CD4-positive, alpha-beta T cell treated with Interferon gamma for 1 hour (primary cell): ENCODE measurements at regions not wholly inside any gene's neighbourhood (a gene's known extent, or its start where the extent isn't known, plus 50 kb on each side); places are given as distances from the start of the nearest gene placed in this dataset.
"Not testable (repeated sequence)": the region's sequence is repeated elsewhere in the genome, so short reads cannot be mapped to it uniquely, and the experiment has no call there.

Source experiments
- DNase-seq: peaks from one replicate; pipeline ENCODE4 v3.0.0-alpha.2; 2020

DNA sequence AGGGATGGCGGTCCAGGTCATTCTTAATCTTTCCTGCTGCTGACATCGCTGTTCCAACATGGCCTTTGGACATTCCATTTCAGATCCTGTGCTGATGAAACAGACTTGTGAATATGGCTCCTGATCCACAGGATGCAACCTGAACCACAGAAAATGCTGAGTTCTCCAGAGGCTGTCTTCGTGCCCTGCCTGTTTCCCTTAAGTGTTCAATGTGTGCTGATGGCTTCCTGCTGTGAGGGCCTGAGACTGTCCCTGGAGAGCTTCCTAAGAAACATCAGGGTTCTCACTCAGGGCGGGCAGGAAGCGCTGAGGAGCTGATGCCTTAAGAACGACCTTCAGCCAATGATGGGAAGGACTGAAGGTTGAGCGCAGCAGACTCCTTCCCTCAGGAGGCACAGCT is 909.4 kb downstream of the UQCRFS1 start:
- DNase-seq: no peak

- no peak for DNase-seq
Observed at GRCh38 chr19:28301961-28302360, 911.0 kb downstream of the UQCRFS1 start.

DNA sequence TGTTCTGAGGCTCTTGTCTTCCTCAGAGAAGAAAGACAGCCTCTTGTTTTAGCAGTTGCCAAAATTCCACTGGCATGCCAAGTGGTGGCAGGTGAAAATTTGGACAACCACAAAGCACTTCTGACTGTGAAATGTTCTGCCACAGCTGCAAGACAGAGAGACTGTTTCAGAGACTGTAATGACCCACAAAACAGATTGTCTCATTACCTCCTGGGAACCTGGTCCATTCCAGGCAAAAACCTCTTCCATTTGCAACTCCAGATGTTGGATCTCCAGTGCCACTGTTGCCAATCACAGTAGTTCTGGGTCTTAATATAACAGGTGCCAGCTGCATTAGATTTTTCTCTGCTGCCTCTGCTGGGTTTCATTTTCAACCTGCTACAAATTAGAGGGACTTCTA is 911.5 kb downstream of the UQCRFS1 start:
- DNase-seq: no peak

- DNase-seq: no peak
Observed at GRCh38 chr19:28299649-28300048, 913.3 kb downstream of the UQCRFS1 start.

DNA sequence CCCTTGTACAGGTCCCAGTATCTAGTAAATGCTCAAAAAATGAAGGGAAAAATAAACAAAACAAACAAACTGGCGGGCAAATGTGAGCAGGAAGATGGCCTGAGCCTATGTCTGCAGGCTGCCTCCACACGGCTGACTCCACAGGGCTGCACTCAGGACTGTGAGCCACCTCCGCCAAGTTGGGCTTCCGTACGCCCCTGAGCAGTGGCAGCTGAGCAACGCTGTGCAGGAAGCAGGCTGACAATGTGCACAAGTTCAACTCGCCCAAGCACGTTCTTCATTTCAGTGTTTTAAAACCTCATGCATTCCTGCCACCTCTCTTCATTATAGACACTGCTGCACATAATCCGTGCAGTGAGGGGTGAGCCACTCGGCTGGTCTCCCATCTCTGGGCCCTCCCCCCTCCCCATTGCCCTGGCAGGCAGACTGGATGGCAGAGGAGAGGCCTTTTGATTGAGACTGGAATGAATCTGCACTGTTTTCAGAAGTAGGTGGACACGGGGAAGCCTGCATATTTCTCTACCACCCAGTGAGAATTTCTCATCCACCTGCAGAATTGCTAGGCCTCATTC is 915.3 kb downstream of the UQCRFS1 start:
- DNase-seq: no peak

DNA sequence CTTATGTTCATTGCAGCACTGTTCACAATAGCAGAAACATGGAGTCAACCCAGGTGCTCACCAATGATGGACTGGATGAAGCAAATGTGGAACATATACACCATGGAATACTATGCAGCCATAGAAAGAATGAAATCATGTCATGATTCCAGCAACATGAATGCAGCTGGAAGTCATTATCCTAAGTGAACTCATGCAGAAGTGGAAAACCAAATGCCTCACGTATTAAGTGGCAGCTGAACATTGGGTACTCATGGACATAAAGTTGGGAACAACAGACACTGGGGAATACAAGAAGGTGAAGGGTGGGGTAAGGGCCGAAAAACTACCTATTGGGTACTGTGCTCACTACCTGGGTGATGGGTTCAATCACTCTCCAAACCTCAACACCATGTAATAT is 915.9 kb downstream of the UQCRFS1 start:
- no peak for DNase-seq

DNA sequence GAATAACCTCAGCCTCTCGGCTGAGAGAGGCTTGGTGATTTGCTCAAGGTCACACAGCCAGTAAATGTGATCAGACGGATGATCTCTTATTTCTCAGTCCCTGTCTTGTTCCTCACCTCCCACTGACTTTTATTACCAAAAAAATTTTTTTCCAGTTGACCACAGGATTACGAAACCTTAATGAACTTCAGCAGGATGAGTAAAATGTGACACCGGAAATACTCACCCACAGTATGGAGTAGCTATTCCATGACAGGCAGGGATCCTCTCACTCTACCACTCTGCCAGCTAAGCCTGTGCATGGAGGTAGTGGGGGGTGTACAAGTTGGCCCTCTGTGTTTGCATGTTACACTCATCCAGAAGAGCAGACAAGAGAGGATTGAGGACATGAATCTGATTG is 916.4 kb downstream of the UQCRFS1 start:
- DNase-seq: no peak

- not testable (repeated sequence) for DNase-seq
Observed at GRCh38 chr19:28294975-28295374, 918.0 kb downstream of the UQCRFS1 start.

- DNase-seq: no peak
Observed at GRCh38 chr19:28294395-28294794, 918.6 kb downstream of the UQCRFS1 start.

DNA sequence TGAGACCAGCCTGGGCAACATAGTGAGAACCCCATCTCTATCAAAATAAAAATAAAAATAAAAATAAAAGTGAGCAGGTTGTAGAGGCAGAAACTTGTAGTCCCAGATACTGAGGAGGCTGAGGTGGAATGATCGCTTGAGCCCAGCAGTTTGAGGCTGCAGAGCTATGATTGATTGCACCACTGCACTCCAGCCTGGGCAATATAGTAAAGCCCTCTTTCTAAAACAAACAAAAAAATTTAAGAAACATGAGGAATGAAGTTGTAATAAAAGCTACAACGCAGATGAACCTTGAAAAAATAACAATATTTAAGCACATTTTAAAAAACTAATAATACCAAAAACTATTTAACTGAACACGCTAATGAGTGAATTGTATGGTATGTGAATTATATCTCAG is 919.3 kb downstream of the UQCRFS1 start:
- no peak for DNase-seq

DNA sequence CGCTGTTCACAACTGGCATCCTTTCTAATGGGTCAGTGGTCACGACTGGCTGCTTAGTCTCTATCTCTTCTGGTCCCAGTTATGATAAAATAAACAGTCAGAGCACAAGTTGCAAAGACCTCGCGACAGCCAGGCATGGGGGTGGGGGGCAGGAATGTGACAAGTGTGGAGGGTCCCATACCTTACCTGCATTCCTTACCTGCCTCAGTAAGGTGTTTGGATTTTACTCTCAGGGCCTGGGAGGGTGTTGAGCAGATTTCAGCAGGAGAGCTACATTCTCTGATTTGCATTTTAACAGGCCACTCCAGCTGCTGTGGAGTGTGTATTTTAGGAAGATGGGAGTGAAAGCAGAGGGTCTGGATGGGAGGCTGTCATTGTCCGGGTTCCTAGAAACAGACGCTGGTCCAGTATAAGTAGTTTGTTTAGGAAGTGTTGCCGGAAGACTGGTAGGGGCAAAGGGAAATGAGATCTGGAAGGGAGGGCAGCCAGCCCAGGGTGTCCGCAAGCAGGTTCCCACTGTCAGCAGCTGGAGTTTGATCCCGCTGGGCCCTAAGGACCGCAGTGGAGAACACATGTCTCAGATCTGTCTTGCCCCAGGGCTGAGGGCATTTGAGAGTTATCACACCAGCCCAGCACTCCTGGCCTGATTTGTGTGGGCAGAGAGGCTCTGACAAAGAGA is 920.0 kb downstream of the UQCRFS1 start:
- DNase-seq: no peak

- no peak for DNase-seq
Observed at GRCh38 chr19:28291874-28292273, 921.1 kb downstream of the UQCRFS1 start.

DNA sequence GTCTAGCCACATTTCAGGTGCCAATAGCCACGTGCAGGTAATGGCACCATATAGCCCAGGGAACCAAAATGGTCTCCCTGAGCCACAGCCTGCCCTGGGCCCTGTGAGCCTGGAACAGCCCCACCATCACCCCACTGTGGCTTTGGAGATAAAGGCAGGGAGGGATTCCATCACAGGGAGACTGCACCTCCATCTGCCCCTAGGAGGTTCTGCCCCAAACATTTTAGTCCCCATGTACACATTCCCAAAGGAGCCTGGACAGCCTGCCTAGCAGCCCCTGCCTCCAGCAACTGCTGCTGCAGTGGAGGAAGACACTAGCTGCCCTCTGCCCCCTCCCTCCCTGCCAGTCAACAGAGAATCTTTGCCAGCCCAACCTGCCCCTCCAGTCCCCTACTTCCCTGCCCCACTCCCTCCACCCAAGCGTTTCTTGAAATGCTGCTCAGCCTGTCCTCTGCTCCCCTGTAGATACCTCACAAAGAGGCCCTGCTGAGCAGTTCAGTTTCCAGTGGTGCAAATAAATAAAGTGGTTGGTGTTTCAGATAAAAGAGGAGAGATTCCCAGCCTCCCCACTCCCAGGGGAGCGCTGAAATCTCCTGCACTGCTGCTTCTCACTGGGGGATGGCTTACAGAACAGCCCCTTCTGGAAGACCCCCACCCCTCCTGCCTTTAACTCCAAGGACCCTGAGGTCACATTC is 921.8 kb downstream of the UQCRFS1 start:
- no peak for DNase-seq

- no peak for DNase-seq
Observed at GRCh38 chr19:28289295-28290063, 923.5 kb downstream of the UQCRFS1 start.

DNA sequence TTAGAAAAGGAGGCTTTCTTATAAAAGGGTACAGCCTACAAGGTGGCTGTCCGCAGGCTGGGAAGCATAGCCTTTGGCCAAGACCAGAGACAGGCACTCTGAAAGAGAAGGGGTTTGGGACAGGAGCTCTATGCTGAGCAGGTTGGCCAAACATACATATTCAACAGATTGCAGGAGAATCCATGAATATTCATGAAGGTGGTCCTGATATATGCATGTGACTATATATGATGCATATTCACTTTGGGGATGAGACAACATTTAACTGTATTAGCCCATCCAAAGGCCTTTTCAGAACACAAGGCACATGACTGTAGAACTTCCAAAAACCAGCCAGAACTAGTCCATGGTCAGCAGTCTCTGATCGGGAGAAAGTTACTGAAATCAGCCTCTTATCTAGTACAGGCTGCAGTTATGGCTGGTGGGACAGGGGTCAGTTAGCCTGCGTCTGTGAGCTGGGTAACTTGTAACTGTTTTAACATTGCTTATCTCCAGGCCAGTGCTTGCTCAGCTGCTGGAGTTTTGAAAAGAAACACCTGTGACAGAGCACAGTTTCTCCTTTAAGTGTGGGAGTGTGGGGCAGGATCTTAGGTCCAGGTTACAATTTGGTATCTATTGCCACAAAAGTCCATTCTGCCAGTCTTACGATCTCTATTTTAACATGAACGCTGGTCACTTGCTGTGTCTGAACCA is 924.2 kb downstream of the UQCRFS1 start:
- no peak for DNase-seq

DNA sequence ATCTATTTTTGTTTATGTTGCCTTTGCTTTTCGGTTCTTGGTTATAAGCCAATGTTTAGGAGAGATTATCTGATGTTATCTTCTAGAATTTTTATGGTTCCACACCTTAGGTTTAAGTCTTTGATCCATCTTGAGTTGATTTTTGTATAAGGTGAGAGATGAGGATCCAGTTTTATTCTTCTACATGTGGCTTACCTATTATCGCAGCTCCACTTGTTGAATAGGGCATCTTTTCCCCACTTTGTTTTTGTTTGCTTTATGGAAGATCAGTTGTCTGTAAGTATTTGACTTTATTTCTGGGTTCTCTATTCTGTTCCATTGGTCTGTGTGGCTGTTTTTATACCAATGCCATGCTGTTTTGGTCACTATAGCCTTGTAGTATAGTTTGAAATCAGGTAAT is 927.0 kb downstream of the UQCRFS1 start:
- no peak for DNase-seq

DNA sequence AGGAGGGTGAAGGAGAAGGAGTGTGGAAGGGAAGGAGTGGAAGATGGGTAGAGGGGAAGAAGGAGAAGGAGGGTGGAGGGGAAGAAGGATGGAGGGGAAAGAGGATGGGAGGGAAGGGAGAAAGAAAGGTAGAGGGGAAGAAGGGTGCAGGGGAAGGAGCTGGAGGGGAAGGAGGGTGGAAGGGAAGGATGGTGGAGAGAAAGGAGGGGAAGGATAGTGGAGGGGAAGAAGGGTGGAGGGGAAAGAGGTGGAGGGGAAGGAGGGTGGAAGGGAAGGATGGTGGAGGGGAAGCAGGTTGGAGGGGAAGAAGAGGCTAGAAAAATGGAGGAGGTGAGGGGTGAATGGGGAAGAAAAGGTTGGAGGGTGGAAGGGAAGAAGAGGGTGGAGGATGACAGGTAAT is 927.9 kb downstream of the UQCRFS1 start:
- DNase-seq: no peak

- DNase-seq: no peak
Observed at GRCh38 chr19:28284389-28284788, 928.6 kb downstream of the UQCRFS1 start.

DNA sequence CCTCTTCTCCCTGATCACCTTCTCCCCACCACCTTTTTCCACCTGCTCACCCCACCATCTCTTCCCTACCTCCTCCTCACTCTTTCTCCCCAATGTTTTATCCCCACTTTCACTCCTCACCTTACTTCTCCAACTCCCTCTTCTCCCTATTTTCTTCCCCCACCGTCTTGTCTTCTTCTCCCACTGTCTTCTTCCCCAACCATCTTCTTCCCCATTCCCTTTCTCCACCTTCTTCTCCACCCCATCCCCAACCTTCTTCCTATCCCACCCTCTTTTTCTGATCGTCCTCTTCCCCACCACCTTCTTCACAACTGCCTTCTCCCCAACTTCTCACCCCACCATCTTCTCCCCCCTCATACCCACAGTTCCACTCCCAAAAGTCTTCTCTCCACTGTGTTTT is 929.4 kb downstream of the UQCRFS1 start:
- no peak for DNase-seq

DNA sequence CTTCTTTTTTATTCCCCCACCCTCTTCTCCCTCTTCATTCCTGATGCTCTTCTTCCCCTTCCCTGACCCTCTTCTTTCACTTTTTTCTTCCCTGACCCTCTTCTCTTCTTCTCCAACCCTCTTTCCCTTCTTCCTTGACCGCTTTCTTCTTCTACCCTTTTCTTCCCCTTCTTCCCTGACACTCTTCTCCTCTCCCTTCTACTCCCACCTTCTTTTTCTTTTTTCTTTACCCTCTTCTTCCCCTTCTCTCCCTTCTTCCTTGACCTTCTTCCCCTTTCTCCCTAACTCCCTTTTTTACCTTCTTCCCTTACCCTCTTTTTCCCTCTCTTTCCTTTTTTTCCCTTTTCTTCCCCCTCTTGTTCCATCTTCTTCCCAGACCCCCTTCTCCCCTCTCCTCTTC is 931.3 kb downstream of the UQCRFS1 start:
- DNase-seq: no peak

- no peak for DNase-seq
Observed at GRCh38 chr19:28264556-28264955, 948.4 kb downstream of the UQCRFS1 start.

DNA sequence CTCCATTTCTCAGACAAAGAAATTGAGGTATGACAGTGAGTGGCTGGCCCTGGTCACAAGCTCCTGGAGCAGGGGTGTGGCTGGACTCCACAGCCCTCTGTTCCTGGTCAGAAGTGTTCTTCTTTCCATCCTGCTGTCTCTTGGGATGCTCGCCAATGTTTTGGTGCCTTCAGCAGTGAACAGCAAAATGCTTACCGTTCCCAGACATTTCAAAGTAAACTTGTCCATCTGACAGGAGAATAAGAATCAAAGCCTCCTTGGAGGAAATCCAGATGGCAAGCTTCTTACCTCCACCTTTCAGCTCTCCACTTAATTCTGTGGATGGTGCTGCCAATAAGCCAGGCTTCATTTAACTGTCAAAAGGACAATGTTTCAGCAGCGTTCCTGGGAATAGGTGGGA is 954.1 kb downstream of the UQCRFS1 start:
- DNase-seq: no peak

- no peak for DNase-seq
Observed at GRCh38 chr19:28257396-28257795, 955.6 kb downstream of the UQCRFS1 start.
